ENCODE measurements at regions not wholly inside any gene's neighbourhood (a gene's known extent, or its start where the extent isn't known, plus 50 kb on each side); places are given as distances from the start of the nearest gene placed in this dataset.

- no peak overlapping the region for H3K9ac ChIP-seq (ENCODE audit: low read length)
- H3K14ac ChIP-seq (ENCODE audit: low read length): no peak overlapping the region
- H4K8ac ChIP-seq (ENCODE audit: low read depth, low read length): no peak overlapping the region
- no peaks in the 10 kb centered on the region for H3K36me3 ChIP-seq (ENCODE audit: control insufficient read depth in 1 of 2, insufficient read depth in 2 of 2, low read length in 2 of 2)
- no peak overlapping the region for H3K4me2 ChIP-seq (ENCODE audit: low read length)
- H3K79me2 ChIP-seq (ENCODE audit: control insufficient read depth, insufficient read depth, low read length, poor library complexity): no peaks in the 10 kb centered on the region
- no peak for DNase-seq
- H3K27me3 ChIP-seq (ENCODE audit: insufficient read depth, low read length): no peaks in the 10 kb centered on the region
- no peak overlapping the region for H2BK120ac ChIP-seq (ENCODE audit: insufficient read depth, low read length, poor library complexity)
- H3K18ac ChIP-seq (ENCODE audit: low read length): no peak overlapping the region
- no peak overlapping the region for H3K23ac ChIP-seq (ENCODE audit: low read length)
- H2BK5ac ChIP-seq (ENCODE audit: low read depth, low read length, poor library complexity): no peak overlapping the region
- no peaks in the 10 kb centered on the region for H3K4me1 ChIP-seq (ENCODE audit: control insufficient read depth in 1 of 2, insufficient read depth in 2 of 2, low read length in 2 of 2)
- H3K4ac ChIP-seq (ENCODE audit: low read depth, low read length): no peak overlapping the region
- no peaks in the 10 kb centered on the region for H3K79me1 ChIP-seq (ENCODE audit: low read length)
- no peak overlapping the region for H2AK5ac ChIP-seq (ENCODE audit: low read length)
- WGBS (ENCODE audit: extremely low coverage, insufficient coverage, insufficient read length): no CpG with 5 or more reads among the region's 3 CpGs
- no peak overlapping the region for H2AFZ ChIP-seq (ENCODE audit: insufficient read depth, low read length, poor library complexity)
- no peak overlapping the region for H4K12ac ChIP-seq (ENCODE audit: low read depth, low read length)
- no peak overlapping the region for H3K27ac ChIP-seq (ENCODE audit: low read depth, low read length)
- no peaks in the 10 kb centered on the region for H3K9me3 ChIP-seq (ENCODE audit: insufficient read depth, low read depth, low read length)
- H2BK12ac ChIP-seq (ENCODE audit: low read length): no peak overlapping the region
- H4K91ac ChIP-seq (ENCODE audit: low read depth, low read length): no peak overlapping the region
- H3K4me3 ChIP-seq (ENCODE audit: low read depth, low read length): no peak overlapping the region
Observed at GRCh38 chr4:64503945-64504675, 94.9 kb upstream of the TECRL start.

GRCh38 chr4:64503416-64503815 lies 94.2 kb upstream of the TECRL start:
- Histone ChIP-seq H3K4ac (ENCODE audit: low read depth, low read length) (no peak overlapping the region), H3K4me2 (ENCODE audit: low read length) (no peak overlapping the region), H3K18ac (ENCODE audit: low read length) (no peak overlapping the region), H2BK5ac (ENCODE audit: low read depth, low read length, poor library complexity) (no peak overlapping the region), H4K8ac (ENCODE audit: low read depth, low read length) (no peak overlapping the region), H3K14ac (ENCODE audit: low read length) (no peak overlapping the region), H3K79me2 (ENCODE audit: control insufficient read depth, insufficient read depth, low read length, poor library complexity) (no peaks in the 10 kb centered on the region), H3K27ac (ENCODE audit: low read depth, low read length) (no peak overlapping the region), H3K4me3 (ENCODE audit: low read depth, low read length) (no peak overlapping the region), H3K79me1 (ENCODE audit: low read length) (no peaks in the 10 kb centered on the region), H2BK12ac (ENCODE audit: low read length) (no peak overlapping the region), H4K12ac (ENCODE audit: low read depth, low read length) (no peak overlapping the region), H4K91ac (ENCODE audit: low read depth, low read length) (no peak overlapping the region), H3K27me3 (ENCODE audit: insufficient read depth, low read length) (no peaks in the 10 kb centered on the region), H3K23ac (ENCODE audit: low read length) (no peak overlapping the region), H2BK120ac (ENCODE audit: insufficient read depth, low read length, poor library complexity) (no peak overlapping the region), H3K4me1 (ENCODE audit: control insufficient read depth in 1 of 2, insufficient read depth in 2 of 2, low read length in 2 of 2) (no peaks in the 10 kb centered on the region), H2AFZ (ENCODE audit: insufficient read depth, low read length, poor library complexity) (no peak overlapping the region), H3K9ac (ENCODE audit: low read length) (no peak overlapping the region), H2AK5ac (ENCODE audit: low read length) (no peak overlapping the region), H3K36me3 (ENCODE audit: control insufficient read depth in 1 of 2, insufficient read depth in 2 of 2, low read length in 2 of 2) (no peaks in the 10 kb centered on the region), H3K9me3 (ENCODE audit: insufficient read depth, low read depth, low read length) (no peaks in the 10 kb centered on the region)
- no peak for DNase-seq
- WGBS (ENCODE audit: extremely low coverage, insufficient coverage, insufficient read length): no CpG with 5 or more reads among the region's 2 CpGs

- Histone ChIP-seq H4K12ac (ENCODE audit: low read depth, low read length) (no peak overlapping the region), H4K8ac (ENCODE audit: low read depth, low read length) (no peak overlapping the region), H4K91ac (ENCODE audit: low read depth, low read length) (no peak overlapping the region), H3K9ac (ENCODE audit: low read length) (no peak overlapping the region), H3K4me2 (ENCODE audit: low read length) (no peak overlapping the region), H3K79me1 (ENCODE audit: low read length) (no peaks in the 10 kb centered on the region), H3K18ac (ENCODE audit: low read length) (no peak overlapping the region), H2AFZ (ENCODE audit: insufficient read depth, low read length, poor library complexity) (no peak overlapping the region), H2BK120ac (ENCODE audit: insufficient read depth, low read length, poor library complexity) (no peak overlapping the region), H3K4ac (ENCODE audit: low read depth, low read length) (no peak overlapping the region), H3K9me3 (ENCODE audit: insufficient read depth, low read depth, low read length) (no peaks in the 10 kb centered on the region), H3K27ac (ENCODE audit: low read depth, low read length) (no peak overlapping the region), H3K23ac (ENCODE audit: low read length) (no peak overlapping the region), H2BK12ac (ENCODE audit: low read length) (no peak overlapping the region), H3K14ac (ENCODE audit: low read length) (no peak overlapping the region), H3K79me2 (ENCODE audit: control insufficient read depth, insufficient read depth, low read length, poor library complexity) (no peaks in the 10 kb centered on the region), H3K27me3 (ENCODE audit: insufficient read depth, low read length) (no peaks in the 10 kb centered on the region), H3K4me3 (ENCODE audit: low read depth, low read length) (no peak overlapping the region), H2AK5ac (ENCODE audit: low read length) (no peak overlapping the region), H3K36me3 (ENCODE audit: control insufficient read depth in 1 of 2, insufficient read depth in 2 of 2, low read length in 2 of 2) (no peaks in the 10 kb centered on the region), H2BK5ac (ENCODE audit: low read depth, low read length, poor library complexity) (no peak overlapping the region), H3K4me1 (ENCODE audit: control insufficient read depth in 1 of 2, insufficient read depth in 2 of 2, low read length in 2 of 2) (no peaks in the 10 kb centered on the region)
- no peak for DNase-seq
- no CpG with 5 or more reads among the region's 1 CpG for WGBS (ENCODE audit: extremely low coverage, insufficient coverage, insufficient read length)
Observed at GRCh38 chr4:64497491-64497890, 88.2 kb upstream of the TECRL start.

- H2AK5ac ChIP-seq (ENCODE audit: low read length): no peak overlapping the region
Observed at GRCh38 chr4:64495946-64496345, 86.7 kb upstream of the TECRL start.

More at GRCh38 chr4:64495946-64496345, 86.7 kb upstream of the TECRL start:
- H2BK12ac ChIP-seq (ENCODE audit: low read length): no peak overlapping the region
- H3K27ac ChIP-seq (ENCODE audit: low read depth, low read length): no peak overlapping the region
- no peak overlapping the region for H2AFZ ChIP-seq (ENCODE audit: insufficient read depth, low read length, poor library complexity)
- no peaks in the 10 kb centered on the region for H3K79me1 ChIP-seq (ENCODE audit: low read length)
- H3K9ac ChIP-seq (ENCODE audit: low read length): no peak overlapping the region
- H3K4me1 ChIP-seq (ENCODE audit: control insufficient read depth in 1 of 2, insufficient read depth in 2 of 2, low read length in 2 of 2): no peaks in the 10 kb centered on the region
- WGBS (ENCODE audit: extremely low coverage, insufficient coverage, insufficient read length): no CpG with 5 or more reads among the region's 1 CpG
- H3K18ac ChIP-seq (ENCODE audit: low read length): no peak overlapping the region
- H3K4me2 ChIP-seq (ENCODE audit: low read length): no peak overlapping the region
- H3K27me3 ChIP-seq (ENCODE audit: insufficient read depth, low read length): no peaks in the 10 kb centered on the region
- DNase-seq: no peak
- no peak overlapping the region for H4K8ac ChIP-seq (ENCODE audit: low read depth, low read length)
- no peak overlapping the region for H3K14ac ChIP-seq (ENCODE audit: low read length)
- no peak overlapping the region for H4K12ac ChIP-seq (ENCODE audit: low read depth, low read length)
- no peaks in the 10 kb centered on the region for H3K36me3 ChIP-seq (ENCODE audit: control insufficient read depth in 1 of 2, insufficient read depth in 2 of 2, low read length in 2 of 2)
- no peak overlapping the region for H3K23ac ChIP-seq (ENCODE audit: low read length)
- H3K79me2 ChIP-seq (ENCODE audit: control insufficient read depth, insufficient read depth, low read length, poor library complexity): no peaks in the 10 kb centered on the region
- no peak overlapping the region for H2BK5ac ChIP-seq (ENCODE audit: low read depth, low read length, poor library complexity)
- no peak overlapping the region for H3K4me3 ChIP-seq (ENCODE audit: low read depth, low read length)
- H3K9me3 ChIP-seq (ENCODE audit: insufficient read depth, low read depth, low read length): no peaks in the 10 kb centered on the region
- H2BK120ac ChIP-seq (ENCODE audit: insufficient read depth, low read length, poor library complexity): no peak overlapping the region
- H3K4ac ChIP-seq (ENCODE audit: low read depth, low read length): no peak overlapping the region
- no peak overlapping the region for H4K91ac ChIP-seq (ENCODE audit: low read depth, low read length)
